Mesothelial cell of epicardium (in vitro differentiated cells): ENCODE measurements at regions not wholly inside any gene's neighbourhood (a gene's known extent, or its start where the extent isn't known, plus 50 kb on each side); places are given as distances from the start of the nearest gene placed in this dataset.

ENCODE experiments used
- DNase-seq, 2 experiments: peaks; one replicate each; pipeline ENCODE4 v3.0.0; 2021; ENCODE audit warnings: low spot score in 2 of 2; ENCODE audit not compliant: unreplicated experiment in 2 of 2
- H3K27ac Mint-ChIP-seq: 2 replicates; pipeline ENCODE4 v1.8.0; 2021; ENCODE audit warnings: mixed read lengths
- H3K27me3 Mint-ChIP-seq: 2 replicates; pipeline ENCODE4 v1.8.0; 2021; ENCODE audit warnings: low read depth, mixed read lengths
- H3K36me3 Mint-ChIP-seq: 2 replicates; pipeline ENCODE4 v1.8.0; 2021; ENCODE audit warnings: mixed read lengths
- H3K4me1 Mint-ChIP-seq: 2 replicates; pipeline ENCODE4 v1.8.0; 2021; ENCODE audit warnings: mixed read lengths
- H3K4me3 Mint-ChIP-seq: 2 replicates; pipeline ENCODE4 v1.8.0; 2021; ENCODE audit warnings: mild to moderate bottlenecking, moderate library complexity, mixed read lengths
- H3K9me3 Mint-ChIP-seq: 2 replicates; pipeline ENCODE4 v1.8.0; 2021; ENCODE audit warnings: mixed read lengths
- CTCF ChIP-seq: fragments of 200-600 bp; sonication (generic); IDR thresholded peaks from one replicate; pipeline ENCODE4 v1.5.0; 2021; ENCODE audit warnings: antibody characterized with exemption; ENCODE audit not compliant: unreplicated experiment

- no peaks in the 10 kb centered on the region for H3K4me1 Mint-ChIP-seq
- no peak for DNase-seq
- no peak for TF ChIP-seq CTCF
- H3K27ac Mint-ChIP-seq: no peak overlapping the region
- peaks cover 75% of the 10 kb centered on the region for H3K9me3 Mint-ChIP-seq
- H3K27me3 Mint-ChIP-seq: no peaks in the 10 kb centered on the region
- H3K36me3 Mint-ChIP-seq: peaks cover 24% of the 10 kb centered on the region
- H3K4me3 Mint-ChIP-seq: no peak overlapping the region
Measured at GRCh38 chr15:95051861-95052260, 820.5 kb downstream of the MCTP2 start.

DNA sequence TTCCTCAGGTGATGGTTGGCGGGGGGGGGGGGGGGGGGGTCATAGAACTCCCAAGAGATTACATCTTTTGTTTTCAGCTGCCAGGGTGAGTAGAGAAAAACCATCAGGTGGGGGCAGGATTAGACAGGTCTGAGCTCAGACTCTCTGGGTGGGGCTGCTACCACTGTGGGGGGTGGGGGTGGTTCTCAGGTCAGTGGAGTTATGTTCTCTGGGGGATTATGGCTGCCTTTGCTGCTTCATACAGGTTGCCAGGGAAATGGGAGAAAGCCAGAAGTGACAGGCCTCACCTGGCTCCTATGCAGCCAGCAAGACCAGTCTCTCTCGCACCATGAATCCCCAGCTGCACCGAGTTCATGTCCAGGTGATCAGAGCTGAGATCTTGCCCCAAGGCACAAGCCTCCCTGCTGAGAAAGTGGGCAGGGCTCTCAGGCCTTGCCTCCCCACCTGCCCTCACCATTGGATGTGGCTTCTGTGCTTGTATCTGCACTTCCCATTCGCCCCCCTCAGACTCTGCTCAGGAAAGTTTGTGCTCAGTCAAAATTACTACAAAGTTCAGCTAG, 828.1 kb downstream of the MCTP2 start:
- peaks cover 22% of the 10 kb centered on the region for H3K36me3 Mint-ChIP-seq
- no peak overlapping the region for H3K4me3 Mint-ChIP-seq
- no peak for TF ChIP-seq CTCF
- H3K27me3 Mint-ChIP-seq: no peaks in the 10 kb centered on the region
- no peaks in the 10 kb centered on the region for H3K4me1 Mint-ChIP-seq
- DNase-seq: no peak
- no peak overlapping the region for H3K27ac Mint-ChIP-seq
- peaks cover 68% of the 10 kb centered on the region for H3K9me3 Mint-ChIP-seq

GRCh38 chr15:95068701-95069521, 837.5 kb downstream of the MCTP2 start:
- H3K9me3 Mint-ChIP-seq: peaks cover 22% of the 10 kb centered on the region
- DNase-seq: no peak
- no peaks in the 10 kb centered on the region for H3K4me1 Mint-ChIP-seq
- H3K4me3 Mint-ChIP-seq: no peak overlapping the region
- H3K27ac Mint-ChIP-seq: no peak overlapping the region
- H3K36me3 Mint-ChIP-seq: peaks cover 14% of the 10 kb centered on the region
- TF ChIP-seq CTCF: no peak
- H3K27me3 Mint-ChIP-seq: no peaks in the 10 kb centered on the region

GRCh38 chr15:95075792-95076677, 844.7 kb downstream of the MCTP2 start:
- Mint-ChIP-seq H3K9me3 (peaks cover 8% of the 10 kb centered on the region), H3K27ac (no peak overlapping the region), H3K27me3 (peaks cover 3% of the 10 kb centered on the region), H3K4me3 (no peak overlapping the region), H3K4me1 (peaks cover 3% of the 10 kb centered on the region), H3K36me3 (no peaks in the 10 kb centered on the region)
- DNase-seq: no peak
- no peak for TF ChIP-seq CTCF

DNA sequence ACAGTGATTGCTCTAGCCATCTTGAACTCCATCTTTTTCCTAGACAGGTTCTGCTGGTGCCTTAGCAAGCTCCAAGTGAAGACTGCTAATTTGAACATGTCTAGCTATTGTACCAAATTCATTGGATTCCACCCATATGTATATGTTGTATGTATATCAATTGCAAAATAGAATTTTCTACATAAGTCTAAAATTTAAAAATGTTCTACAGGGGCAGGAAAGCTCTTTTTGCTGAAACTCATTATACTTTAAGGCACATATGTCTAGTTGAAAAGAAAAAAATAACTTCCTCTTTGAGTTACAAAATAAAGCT, 845.3 kb downstream of the MCTP2 start:
- H3K4me1 Mint-ChIP-seq: peaks cover 3% of the 10 kb centered on the region
- peaks cover 8% of the 10 kb centered on the region for H3K9me3 Mint-ChIP-seq
- H3K27me3 Mint-ChIP-seq: peaks cover 3% of the 10 kb centered on the region
- no peaks in the 10 kb centered on the region for H3K36me3 Mint-ChIP-seq
- no peak for DNase-seq
- no peak for TF ChIP-seq CTCF
- no peak overlapping the region for H3K4me3 Mint-ChIP-seq
- no peak overlapping the region for H3K27ac Mint-ChIP-seq
